ENCODE measurements at regions not wholly inside any gene's neighbourhood (a gene's known extent, or its start where the extent isn't known, plus 50 kb on each side); places are given as distances from the start of the nearest gene placed in this dataset.
"Not testable (repeated sequence)": the region's sequence is repeated elsewhere in the genome, so short reads cannot be mapped to it uniquely, and the experiment has no call there.

- no peaks in the 10 kb centered on the region for H3K9me3 ChIP-seq
- H3K27me3 ChIP-seq: peaks cover 0 to 42% of the 10 kb centered on the region in 2 donors
- TF ChIP-seq POLR2AphosphoS5 (IDR thresholded peaks at IDR 0.05) (no peak), POLR2A (IDR thresholded peaks at IDR 0.05) (no peak), CTCF (IDR thresholded peaks at IDR 0.05) (no peak)
- no peak overlapping the region for H3K4me3 ChIP-seq
- no peaks in the 10 kb centered on the region for H3K36me3 ChIP-seq
- intact Hi-C loops (cut with DNase I; ENCODE audit: low total_unique reads): no loop called here
- peak in 1 of 2 donors; percentile 20 for DNase-seq (ENCODE audit: low spot score in 2 of 2)
- H3K4me1 ChIP-seq: no peaks in the 10 kb centered on the region
- no peak overlapping the region for H3K27ac ChIP-seq
Observed at GRCh38 chr2:242047963-242048362, 178.4 kb downstream of the RTP5 start.

- Histone ChIP-seq H3K27me3 (peaks cover 0 to 37% of the 10 kb centered on the region in 2 donors), H3K27ac (no peak overlapping the region), H3K4me3 (no peak overlapping the region), H3K36me3 (no peaks in the 10 kb centered on the region), H3K9me3 (no peaks in the 10 kb centered on the region), H3K4me1 (no peaks in the 10 kb centered on the region)
- intact Hi-C loops (cut with DNase I; ENCODE audit: low total_unique reads): no loop called here
- no peak for DNase-seq (ENCODE audit: low spot score in 2 of 2)
- TF ChIP-seq CTCF (IDR thresholded peaks at IDR 0.05): no peak
- no peak for TF ChIP-seq POLR2A (IDR thresholded peaks at IDR 0.05)
- no peak for TF ChIP-seq POLR2AphosphoS5 (IDR thresholded peaks at IDR 0.05)
Observed at GRCh38 chr2:242048479-242048878, 178.9 kb downstream of the RTP5 start.

- H3K4me3 ChIP-seq; intact Hi-C loops (cut with DNase I; ENCODE audit: low total_unique reads); H3K4me1 ChIP-seq; H3K36me3 ChIP-seq; H3K27ac ChIP-seq; H3K9me3 ChIP-seq; DNase-seq (ENCODE audit: low spot score in 2 of 2): not testable (repeated sequence)
- peaks cover 0 to 36% of the 10 kb centered on the region in 2 donors for H3K27me3 ChIP-seq
Observed at GRCh38 chr2:242049492-242049891, 180.0 kb downstream of the RTP5 start.

DNA sequence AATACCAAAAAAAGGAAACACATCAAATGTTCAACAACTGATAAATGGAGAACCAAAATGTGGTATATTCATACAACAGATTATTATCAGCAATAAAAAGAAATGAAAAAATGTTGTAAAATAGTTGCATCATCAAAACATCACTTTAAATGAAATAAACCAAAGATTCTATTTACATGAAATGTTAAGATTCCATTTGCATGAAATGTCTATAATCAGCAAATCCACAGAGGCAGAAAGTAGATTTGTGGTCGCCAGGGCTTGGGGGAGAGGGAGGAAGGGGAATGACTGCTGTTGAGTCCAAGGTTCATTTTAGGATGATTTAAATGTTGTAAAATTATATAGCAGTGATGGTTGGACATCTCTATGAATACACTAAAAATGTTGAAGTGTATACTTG, 181.9 kb downstream of the RTP5 start:
- H3K9me3 ChIP-seq: no peaks in the 10 kb centered on the region
- peaks cover 0 to 39% of the 10 kb centered on the region in 2 donors for H3K27me3 ChIP-seq
- no peak overlapping the region for H3K4me3 ChIP-seq
- H3K36me3 ChIP-seq: no peaks in the 10 kb centered on the region
- TF ChIP-seq POLR2A (IDR thresholded peaks at IDR 0.05) (no peak), POLR2AphosphoS5 (IDR thresholded peaks at IDR 0.05) (no peak), CTCF (IDR thresholded peaks at IDR 0.05) (no peak)
- no peak overlapping the region for H3K27ac ChIP-seq
- no peak for DNase-seq (ENCODE audit: low spot score in 2 of 2)
- intact Hi-C loops (cut with DNase I; ENCODE audit: low total_unique reads): no loop called here
- no peaks in the 10 kb centered on the region for H3K4me1 ChIP-seq

GRCh38 chr2:242052421-242052820, 182.9 kb downstream of the RTP5 start:
- no peak for TF ChIP-seq POLR2A (IDR thresholded peaks at IDR 0.05)
- TF ChIP-seq CTCF (IDR thresholded peaks at IDR 0.05): no peak
- no peak for TF ChIP-seq POLR2AphosphoS5 (IDR thresholded peaks at IDR 0.05)
- no peaks in the 10 kb centered on the region for H3K9me3 ChIP-seq
- no peaks in the 10 kb centered on the region for H3K4me1 ChIP-seq
- H3K36me3 ChIP-seq: no peaks in the 10 kb centered on the region
- no peak for DNase-seq (ENCODE audit: low spot score in 2 of 2)
- H3K4me3 ChIP-seq: no peak overlapping the region
- H3K27ac ChIP-seq: no peak overlapping the region
- intact Hi-C loops (cut with DNase I; ENCODE audit: low total_unique reads): no loop called here
- peaks cover 0 to 49% of the 10 kb centered on the region in 2 donors for H3K27me3 ChIP-seq

- TF ChIP-seq POLR2A (IDR thresholded peaks at IDR 0.05) (no peak), POLR2AphosphoS5 (IDR thresholded peaks at IDR 0.05) (no peak), CTCF (IDR thresholded peaks at IDR 0.05) (no peak)
- H3K9me3 ChIP-seq: no peaks in the 10 kb centered on the region
- H3K4me1 ChIP-seq: no peaks in the 10 kb centered on the region
- no peak overlapping the region for H3K4me3 ChIP-seq
- no peak overlapping the region for H3K27ac ChIP-seq
- intact Hi-C loops (cut with DNase I; ENCODE audit: low total_unique reads): no loop called here
- DNase-seq (ENCODE audit: low spot score in 2 of 2): no peak
- H3K27me3 ChIP-seq: peaks cover 0 to 49% of the 10 kb centered on the region in 2 donors
- H3K36me3 ChIP-seq: no peaks in the 10 kb centered on the region
Observed at GRCh38 chr2:242053921-242054320, 184.4 kb downstream of the RTP5 start.
